A549 (cell line): ENCODE measurements at regions not wholly inside any gene's neighbourhood (a gene's known extent, or its start where the extent isn't known, plus 50 kb on each side); places are given as distances from the start of the nearest gene placed in this dataset.

Experiments
- BHLHE40 ChIP-seq: IDR thresholded peaks from 2 replicates; pipeline ENCODE4 v1.6.1; 2012; ENCODE audit warnings: low read depth, low read length, inconsistent platforms
- CTCF ChIP-seq: fragments of >200 bp; sonication (Bioruptor Twin); formaldehyde crosslinking; IDR thresholded peaks from 3 replicates; pipeline ENCODE4 v1.5.1; 2016
- ELK1 ChIP-seq: fragments of 150-350 bp; IDR thresholded peaks from 2 replicates; pipeline ENCODE4 v1.6.1; 2014; ENCODE audit warnings: low read depth, mild to moderate bottlenecking, low read length
- HDAC2 ChIP-seq: fragments of 200-600 bp; sonication (generic); IDR thresholded peaks from 2 replicates; pipeline ENCODE4 v1.6.1; 2016
- HMGXB4 ChIP-seq: fragments of 250-450 bp; sonication (Bioruptor Pico); IDR thresholded peaks from 2 replicates; pipeline ENCODE4 v1.5.0; 2021; ENCODE audit warnings: mild to moderate bottlenecking, moderate library complexity, borderline replicate concordance
- JUN ChIP-seq, 2 experiments: fragments of >200 bp; sonication (Bioruptor Twin); formaldehyde crosslinking; IDR thresholded peaks; 2 replicates in 1 of 2; 3 replicates in 1 of 2; pipeline ENCODE4 v1.6.1; 2016 to 2017
- KDM1A ChIP-seq: fragments of 200-600 bp; sonication (generic); IDR thresholded peaks from 2 replicates; pipeline ENCODE4 v1.6.1; 2016; ENCODE audit warnings: low read depth, mild to moderate bottlenecking
- MAX ChIP-seq: IDR thresholded peaks from 2 replicates; pipeline ENCODE4 v1.6.1; 2012
- MYC ChIP-seq: IDR thresholded peaks from 2 replicates; pipeline ENCODE4 v1.6.1; 2012; ENCODE audit warnings: mild to moderate bottlenecking, inconsistent platforms, low read length, improper control_type of control experiment, borderline replicate concordance
- POLR2A ChIP-seq: IDR thresholded peaks from 2 replicates; pipeline ENCODE4 v1.6.1; 2012; ENCODE audit warnings: mild to moderate bottlenecking, low read length
- RAD21 ChIP-seq, 2 experiments: fragments of >200 bp in 1 of 2; sonication (Bioruptor Twin) in 1 of 2; formaldehyde crosslinking in 1 of 2; IDR thresholded peaks in 1 of 2; conservative IDR thresholded peaks in 1 of 2; 2 replicates in 1 of 2; 3 replicates in 1 of 2; pipeline ENCODE4 v1.6.1; 2012 to 2018; ENCODE audit warnings: inconsistent platforms in 1 of 2
- SMC3 ChIP-seq: fragments of >200 bp; sonication (Bioruptor Twin); formaldehyde crosslinking; IDR thresholded peaks from 3 replicates; pipeline ENCODE4 v1.6.1; 2018; ENCODE audit warnings: inconsistent platforms
- TF ChIP-seq, protein P1 (sequence below): IDR thresholded peaks from 2 replicates; pipeline ENCODE4 v1.6.1; 2012; ENCODE audit warnings: low read depth, borderline replicate concordance

DNA sequence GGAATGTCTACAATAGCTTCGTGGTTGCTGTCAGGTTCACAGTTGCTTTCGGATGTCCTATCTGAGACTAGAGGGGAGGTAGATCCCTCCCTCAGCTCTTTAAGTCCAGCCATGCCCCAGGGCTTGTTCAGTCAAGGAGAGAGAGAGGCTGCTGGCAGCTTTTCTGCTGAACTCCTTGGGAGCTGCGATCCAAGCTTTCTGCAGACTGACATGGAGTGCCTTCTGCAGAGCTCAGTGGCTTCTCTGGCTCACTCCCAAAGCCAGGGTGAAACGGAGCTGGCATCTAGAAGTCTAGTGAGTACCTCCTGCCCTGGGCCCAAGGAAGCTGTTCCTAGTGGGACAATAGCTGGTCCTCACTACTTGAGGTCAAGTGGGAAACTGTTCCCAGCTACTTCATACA is 62.5 kb downstream of the TMEM17 start:
- TF ChIP-seq KDM1A, result no peak
- no peak for TF ChIP-seq CTCF
- TF ChIP-seq POLR2A, result no peak
- TF ChIP-seq ELK1, result no peak
- no peak for TF ChIP-seq JUN (IDR thresholded peaks at IDR 0.05)
- TF ChIP-seq MAX, result no peak
- TF ChIP-seq MYC, result no peak
- no peak for TF ChIP-seq BHLHE40
- TF ChIP-seq, protein P1, sequence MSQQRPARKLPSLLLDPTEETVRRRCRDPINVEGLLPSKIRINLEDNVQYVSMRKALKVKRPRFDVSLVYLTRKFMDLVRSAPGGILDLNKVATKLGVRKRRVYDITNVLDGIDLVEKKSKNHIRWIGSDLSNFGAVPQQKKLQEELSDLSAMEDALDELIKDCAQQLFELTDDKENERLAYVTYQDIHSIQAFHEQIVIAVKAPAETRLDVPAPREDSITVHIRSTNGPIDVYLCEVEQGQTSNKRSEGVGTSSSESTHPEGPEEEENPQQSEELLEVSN, result no peak
- TF ChIP-seq HMGXB4 (CRISPR knock-in tag), result no peak
- no peak for TF ChIP-seq HDAC2
- no peak for TF ChIP-seq RAD21 (conservative IDR thresholded peaks at IDR 0.05 in 1 of 2, IDR thresholded peaks at IDR 0.05 in 1 of 2)
- TF ChIP-seq SMC3, result no peak
